ENCODE measurements at regions not wholly inside any gene's neighbourhood (a gene's known extent, or its start where the extent isn't known, plus 50 kb on each side); places are given as distances from the start of the nearest gene placed in this dataset.
A peak's percentile ranks its signal among the peaks of the same experiment; 100 is the strongest.

DNA sequence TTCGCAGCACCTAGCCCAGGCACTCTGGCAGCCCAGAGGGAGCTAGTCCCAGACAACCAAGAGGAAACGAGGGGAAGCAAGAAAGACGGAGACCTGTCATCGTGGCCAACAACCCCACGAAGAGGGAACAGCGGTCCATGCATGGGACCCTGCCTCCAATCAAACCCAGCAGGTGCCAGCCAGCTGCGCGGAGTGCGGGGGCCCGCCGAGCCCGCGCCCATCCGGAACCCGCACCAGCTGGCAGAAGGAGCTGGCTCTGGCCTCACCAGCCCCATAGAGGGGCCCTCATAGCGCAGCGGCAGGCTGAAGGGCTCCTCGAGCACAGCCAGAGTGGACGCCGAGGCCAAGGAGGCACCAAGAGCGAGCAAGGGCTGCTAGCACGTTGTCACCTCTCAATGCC, 332.4 kb upstream of the MAGEB18 start:
- H3K9me2 ChIP-seq (ENCODE audit: insufficient read depth), result no peaks in the 10 kb centered on the region
- no peaks in the 10 kb centered on the region for H3K9me3 ChIP-seq (ENCODE audit: low read depth)
- no peaks in the 10 kb centered on the region for H4K20me1 ChIP-seq (ENCODE audit: insufficient read depth)
- H3K27me3 ChIP-seq (replicated peaks; ENCODE audit: insufficient read depth), result no peaks in the 10 kb centered on the region
- H3K27ac ChIP-seq, result no peak overlapping the region
- H2AFZ ChIP-seq, result no peak overlapping the region
- H3K36me3 ChIP-seq (ENCODE audit: low read depth), result no peaks in the 10 kb centered on the region
- no peaks in the 10 kb centered on the region for H3K79me2 ChIP-seq (ENCODE audit: insufficient read depth)
- no peak overlapping the region for H3K9ac ChIP-seq
- in situ Hi-C loops (cut with MboI), result no loop called here
- TF ChIP-seq EZH2 (IDR thresholded peaks at IDR 0.05; ENCODE audit: insufficient read depth, poor library complexity, severe bottlenecking) (no peak), EZH2phosphoT487 (IDR thresholded peaks at IDR 0.05; ENCODE audit: insufficient read depth, low read depth) (no peak)
- 44 to 69% methylated on average over 14 to 16 of the region's 22 CpGs for WGBS, 2 experiments (ENCODE audit: low coverage in 1 of 2, low lambda C conversion rate in 2 of 2, missing lambda C conversion rate in 2 of 2)
- H3K4me3 ChIP-seq, result no peak overlapping the region
- H3K4me2 ChIP-seq (ENCODE audit: unreplicated experiment), result no peak overlapping the region
- no peak for DNase-seq
- no peaks in the 10 kb centered on the region for H3F3A ChIP-seq (ENCODE audit: insufficient read depth)
- H3K4me1 ChIP-seq (ENCODE audit: insufficient read depth), result no peaks in the 10 kb centered on the region

DNA sequence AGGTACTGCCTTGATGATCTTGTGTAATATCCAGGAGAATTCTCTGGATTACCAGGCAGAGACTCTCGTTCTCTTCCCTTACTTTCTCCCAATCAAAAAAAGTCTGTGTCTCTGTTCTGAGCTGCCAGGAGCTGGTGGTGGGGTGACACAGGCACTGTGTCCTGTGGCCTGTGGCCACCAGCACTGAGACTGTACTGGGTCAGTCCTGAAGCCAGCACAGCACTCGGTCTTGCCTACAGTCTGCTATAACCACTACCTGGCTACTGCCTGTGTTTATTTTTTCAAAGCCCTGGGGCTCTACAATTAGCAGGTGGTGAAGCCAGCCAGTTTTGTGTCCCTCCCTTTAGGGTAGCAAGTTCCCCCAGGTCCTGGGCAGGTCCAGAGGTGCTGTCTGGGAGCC, 331.1 kb upstream of the MAGEB18 start:
- in situ Hi-C loops (cut with MboI), result no loop called here
- WGBS, 2 experiments (ENCODE audit: low coverage in 1 of 2, low lambda C conversion rate in 2 of 2, missing lambda C conversion rate in 2 of 2), result 8 to 26% methylated on average over 2 of the region's 2 CpGs

DNA sequence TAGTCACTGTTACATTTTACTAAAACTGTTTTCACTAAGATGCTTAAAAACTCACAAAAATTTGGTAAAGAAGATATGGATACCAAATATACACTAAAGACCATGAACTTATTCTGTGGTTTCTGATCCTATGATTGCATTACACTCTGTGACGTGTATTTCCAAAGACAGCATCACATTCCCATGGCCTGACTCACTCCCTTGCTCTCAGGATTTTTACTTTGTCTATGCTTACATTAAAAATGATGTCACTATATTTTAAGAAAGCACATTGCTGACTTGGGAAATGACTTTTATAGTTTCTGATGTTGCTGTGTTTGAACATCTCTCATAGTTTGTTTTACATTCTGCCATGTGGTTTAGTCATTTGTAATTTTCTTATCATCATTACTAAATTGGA, 327.9 kb upstream of the MAGEB18 start:
- DNase-seq, result peak; percentile 0
- H3K79me2 ChIP-seq (ENCODE audit: insufficient read depth), result no peaks in the 10 kb centered on the region
- H3K9ac ChIP-seq, result no peak overlapping the region
- no peak overlapping the region for H3K4me2 ChIP-seq (ENCODE audit: unreplicated experiment)
- no peak overlapping the region for H3K4me3 ChIP-seq
- in situ Hi-C loops (cut with MboI), result no loop called here
- no peak overlapping the region for H2AFZ ChIP-seq
- H3K9me2 ChIP-seq (ENCODE audit: insufficient read depth), result no peaks in the 10 kb centered on the region
- TF ChIP-seq EZH2 (IDR thresholded peaks at IDR 0.05; ENCODE audit: insufficient read depth, poor library complexity, severe bottlenecking) (no peak), EZH2phosphoT487 (IDR thresholded peaks at IDR 0.05; ENCODE audit: insufficient read depth, low read depth) (no peak)
- no peak overlapping the region for H3K27ac ChIP-seq
- H3K27me3 ChIP-seq (replicated peaks; ENCODE audit: insufficient read depth), result no peaks in the 10 kb centered on the region
- H3K4me1 ChIP-seq (ENCODE audit: insufficient read depth), result no peaks in the 10 kb centered on the region
- WGBS, 2 experiments (ENCODE audit: low coverage in 1 of 2, low lambda C conversion rate in 2 of 2, missing lambda C conversion rate in 2 of 2), result 4 to 20% methylated on average over 1 of the region's 1 CpG
- no peaks in the 10 kb centered on the region for H4K20me1 ChIP-seq (ENCODE audit: insufficient read depth)
- no peaks in the 10 kb centered on the region for H3F3A ChIP-seq (ENCODE audit: insufficient read depth)
- H3K36me3 ChIP-seq (ENCODE audit: low read depth), result no peaks in the 10 kb centered on the region
- no peaks in the 10 kb centered on the region for H3K9me3 ChIP-seq (ENCODE audit: low read depth)

More for the DNA sequence above, 331.1 kb upstream of the MAGEB18 start:
- Histone ChIP-seq H3K9ac (no peak overlapping the region), H3K27me3 (replicated peaks; ENCODE audit: insufficient read depth) (no peaks in the 10 kb centered on the region), H3K4me3 (no peak overlapping the region), H3K9me3 (ENCODE audit: low read depth) (no peaks in the 10 kb centered on the region), H3K9me2 (ENCODE audit: insufficient read depth) (no peaks in the 10 kb centered on the region), H2AFZ (no peak overlapping the region), H3K36me3 (ENCODE audit: low read depth) (no peaks in the 10 kb centered on the region), H3F3A (ENCODE audit: insufficient read depth) (no peaks in the 10 kb centered on the region), H3K4me2 (ENCODE audit: unreplicated experiment) (no peak overlapping the region), H3K4me1 (ENCODE audit: insufficient read depth) (no peaks in the 10 kb centered on the region), H4K20me1 (ENCODE audit: insufficient read depth) (no peaks in the 10 kb centered on the region), H3K79me2 (ENCODE audit: insufficient read depth) (no peaks in the 10 kb centered on the region), H3K27ac (no peak overlapping the region)
- DNase-seq, result no peak
- TF ChIP-seq EZH2phosphoT487 (IDR thresholded peaks at IDR 0.05; ENCODE audit: insufficient read depth, low read depth) (no peak), EZH2 (IDR thresholded peaks at IDR 0.05; ENCODE audit: insufficient read depth, poor library complexity, severe bottlenecking) (no peak)

DNA sequence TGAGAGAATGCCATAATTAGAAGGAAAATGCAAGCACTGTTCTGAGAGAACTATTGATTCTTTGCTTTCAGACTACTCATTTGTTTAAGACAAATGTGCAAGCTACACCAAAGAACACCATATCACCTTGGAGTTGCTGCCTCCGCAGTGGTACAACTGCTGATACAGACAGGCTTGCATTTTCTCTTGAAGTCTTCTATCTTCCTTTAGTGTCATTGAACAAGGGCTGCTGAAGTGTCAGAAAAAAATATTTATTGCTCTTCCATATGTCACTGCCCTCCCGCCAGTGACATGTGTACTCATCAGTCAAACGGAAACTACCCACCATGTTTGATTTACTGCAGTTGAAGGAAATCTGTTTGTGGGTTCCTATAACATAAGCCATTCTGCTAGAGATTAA, 318.3 kb upstream of the MAGEB18 start:
- Histone ChIP-seq H3K4me2 (ENCODE audit: unreplicated experiment) (no peak overlapping the region), H3K4me3 (no peak overlapping the region), H3K9ac (no peak overlapping the region), H4K20me1 (ENCODE audit: insufficient read depth) (no peaks in the 10 kb centered on the region), H3K9me2 (ENCODE audit: insufficient read depth) (no peaks in the 10 kb centered on the region), H3K4me1 (ENCODE audit: insufficient read depth) (no peaks in the 10 kb centered on the region), H3K27ac (no peak overlapping the region), H3K27me3 (replicated peaks; ENCODE audit: insufficient read depth) (no peaks in the 10 kb centered on the region), H3K79me2 (ENCODE audit: insufficient read depth) (no peaks in the 10 kb centered on the region), H2AFZ (no peak overlapping the region), H3K36me3 (ENCODE audit: low read depth) (no peaks in the 10 kb centered on the region), H3F3A (ENCODE audit: insufficient read depth) (no peaks in the 10 kb centered on the region), H3K9me3 (ENCODE audit: low read depth) (no peaks in the 10 kb centered on the region)
- WGBS, 2 experiments (ENCODE audit: low coverage in 1 of 2, low lambda C conversion rate in 2 of 2, missing lambda C conversion rate in 2 of 2), result 20 to 39% methylated on average over 3 of the region's 3 CpGs
- no peak for DNase-seq
- TF ChIP-seq EZH2 (IDR thresholded peaks at IDR 0.05; ENCODE audit: insufficient read depth, poor library complexity, severe bottlenecking) (no peak), EZH2phosphoT487 (IDR thresholded peaks at IDR 0.05; ENCODE audit: insufficient read depth, low read depth) (no peak)
- in situ Hi-C loops (cut with MboI), result no loop called here

DNA sequence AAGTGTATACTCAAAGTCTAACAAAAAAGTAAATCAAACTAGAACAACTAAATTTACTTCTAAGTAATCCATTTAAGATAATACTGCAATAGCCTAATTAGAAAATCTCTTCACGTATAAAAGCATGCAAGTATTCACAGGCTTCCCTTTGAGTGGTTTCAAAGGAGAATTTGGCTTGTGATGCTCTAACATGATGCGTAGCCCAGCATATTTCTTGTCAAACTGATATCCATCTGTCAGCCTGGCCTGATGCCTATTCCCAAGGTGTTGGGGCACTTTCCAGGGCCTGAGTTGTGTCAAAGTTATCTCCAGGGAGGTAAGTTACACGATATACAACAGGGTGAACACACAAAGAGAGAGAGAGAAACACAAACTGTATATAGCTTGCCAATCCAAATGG, 287.0 kb upstream of the MAGEB18 start:
- 9 to 14% methylated on average over 3 of the region's 3 CpGs for WGBS, 2 experiments (ENCODE audit: low coverage in 1 of 2, low lambda C conversion rate in 2 of 2, missing lambda C conversion rate in 2 of 2)
- H2AFZ ChIP-seq, result no peak overlapping the region
- H3K4me2 ChIP-seq (ENCODE audit: unreplicated experiment), result no peak overlapping the region
- no peaks in the 10 kb centered on the region for H3K79me2 ChIP-seq (ENCODE audit: insufficient read depth)
- no peaks in the 10 kb centered on the region for H3K27me3 ChIP-seq (replicated peaks; ENCODE audit: insufficient read depth)
- H3F3A ChIP-seq (ENCODE audit: insufficient read depth), result no peaks in the 10 kb centered on the region
- in situ Hi-C loops (cut with MboI), result no loop called here
- TF ChIP-seq EZH2phosphoT487 (IDR thresholded peaks at IDR 0.05; ENCODE audit: insufficient read depth, low read depth) (no peak), EZH2 (IDR thresholded peaks at IDR 0.05; ENCODE audit: insufficient read depth, poor library complexity, severe bottlenecking) (no peak)
- H3K27ac ChIP-seq, result no peak overlapping the region
- H3K4me3 ChIP-seq, result no peak overlapping the region
- H3K4me1 ChIP-seq (ENCODE audit: insufficient read depth), result no peaks in the 10 kb centered on the region
- DNase-seq, result no peak
- no peaks in the 10 kb centered on the region for H3K9me3 ChIP-seq (ENCODE audit: low read depth)
- H3K9ac ChIP-seq, result no peak overlapping the region
- H3K36me3 ChIP-seq (ENCODE audit: low read depth), result no peaks in the 10 kb centered on the region
- no peaks in the 10 kb centered on the region for H3K9me2 ChIP-seq (ENCODE audit: insufficient read depth)
- H4K20me1 ChIP-seq (ENCODE audit: insufficient read depth), result no peaks in the 10 kb centered on the region
